GM19452 (cell line): ENCODE measurements at regions not wholly inside any gene's neighbourhood (a gene's known extent, or its start where the extent isn't known, plus 50 kb on each side); places are given as distances from the start of the nearest gene placed in this dataset.
A peak's percentile ranks its signal among the peaks of the same experiment; 100 is the strongest.
"Not testable (repeated sequence)": the region's sequence is repeated elsewhere in the genome, so short reads cannot be mapped to it uniquely, and the experiment has no call there.

Experiments
- ATAC-seq: cut with Tn5 transposase; IDR thresholded peaks from one replicate; pipeline ENCODE4 v1.9.1; 2021; ENCODE audit not compliant: unreplicated experiment

GRCh38 chr3:519026-519425 is 322.5 kb downstream of the CHL1 start:
- ATAC-seq = no peak

- no peak for ATAC-seq
These were observed 326.3 kb downstream of the CHL1 start for GRCh38 chr3:522888-523287.

- no peak for ATAC-seq
These were observed 328.9 kb downstream of the CHL1 start for GRCh38 chr3:525415-525814.

GRCh38 chr3:535566-536416 is 339.2 kb downstream of the CHL1 start:
- no peak for ATAC-seq

- no peak for ATAC-seq
These were observed 339.9 kb downstream of the CHL1 start for GRCh38 chr3:536417-536813.

GRCh38 chr3:541062-541801 is 344.7 kb downstream of the CHL1 start:
- no peak for ATAC-seq

GRCh38 chr3:542021-542420 is 345.5 kb downstream of the CHL1 start:
- ATAC-seq = no peak

GRCh38 chr3:549636-550035 is 353.1 kb downstream of the CHL1 start:
- no peak for ATAC-seq

GRCh38 chr3:550471-550870 is 353.9 kb downstream of the CHL1 start:
- ATAC-seq = no peak

- ATAC-seq = peak; percentile 92
These were observed 361.4 kb downstream of the CHL1 start for GRCh38 chr3:557972-558371.

GRCh38 chr3:567488-568185 is 371.1 kb downstream of the CHL1 start:
- no peak for ATAC-seq

- not testable (repeated sequence) for ATAC-seq
These were observed 383.0 kb downstream of the CHL1 start for GRCh38 chr3:579529-579928.

GRCh38 chr3:589066-589465 is 392.5 kb downstream of the CHL1 start:
- ATAC-seq = not testable (repeated sequence)

GRCh38 chr3:597304-597703 is 400.7 kb downstream of the CHL1 start:
- ATAC-seq = not testable (repeated sequence)

- ATAC-seq = not testable (repeated sequence)
These were observed 401.2 kb downstream of the CHL1 start for GRCh38 chr3:597746-598145.

GRCh38 chr3:607480-607879 is 410.9 kb downstream of the CHL1 start:
- not testable (repeated sequence) for ATAC-seq

GRCh38 chr3:621714-622113 is 425.2 kb downstream of the CHL1 start:
- ATAC-seq = no peak

GRCh38 chr3:622314-622713 is 425.8 kb downstream of the CHL1 start:
- ATAC-seq = no peak

GRCh38 chr3:623914-624545 is 427.5 kb downstream of the CHL1 start:
- no peak for ATAC-seq

- ATAC-seq = peak; percentile 61
These were observed 436.1 kb downstream of the CHL1 start for GRCh38 chr3:632571-633170.

- ATAC-seq = no peak
These were observed 437.9 kb downstream of the CHL1 start for GRCh38 chr3:634511-634910.
